HG02678 (cell line): ENCODE measurements at regions not wholly inside any gene's neighbourhood (a gene's known extent, or its start where the extent isn't known, plus 50 kb on each side); places are given as distances from the start of the nearest gene placed in this dataset.

Source experiments
- ATAC-seq: cut with Tn5 transposase; IDR thresholded peaks from one replicate; pipeline ENCODE4 v1.9.1; 2021; ENCODE audit warnings: mild to moderate bottlenecking, moderate library complexity; ENCODE audit not compliant: unreplicated experiment

GRCh38 chr14:25103820-25104219 is 53.9 kb upstream of the STXBP6 start:
- ATAC-seq, result no peak

DNA sequence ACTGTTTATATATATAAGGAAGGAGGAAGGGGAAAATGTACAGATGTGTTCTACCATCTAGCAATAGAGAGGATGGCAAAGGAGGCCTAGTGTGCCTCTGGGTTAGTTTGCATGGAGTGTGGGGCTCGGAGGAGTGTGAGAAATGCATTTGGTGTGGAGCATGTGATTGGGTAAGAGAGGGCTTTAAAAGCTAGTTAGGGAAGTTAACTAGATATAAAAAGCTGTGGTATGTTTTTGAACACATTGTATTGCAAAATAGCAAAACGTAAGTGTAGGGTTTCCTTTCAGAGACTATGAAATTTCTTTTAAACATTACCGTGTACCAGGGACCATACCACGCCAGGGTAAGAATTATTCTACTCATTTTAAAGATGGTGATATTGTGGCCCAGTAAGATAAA is 53.3 kb upstream of the STXBP6 start:
- no peak for ATAC-seq

DNA sequence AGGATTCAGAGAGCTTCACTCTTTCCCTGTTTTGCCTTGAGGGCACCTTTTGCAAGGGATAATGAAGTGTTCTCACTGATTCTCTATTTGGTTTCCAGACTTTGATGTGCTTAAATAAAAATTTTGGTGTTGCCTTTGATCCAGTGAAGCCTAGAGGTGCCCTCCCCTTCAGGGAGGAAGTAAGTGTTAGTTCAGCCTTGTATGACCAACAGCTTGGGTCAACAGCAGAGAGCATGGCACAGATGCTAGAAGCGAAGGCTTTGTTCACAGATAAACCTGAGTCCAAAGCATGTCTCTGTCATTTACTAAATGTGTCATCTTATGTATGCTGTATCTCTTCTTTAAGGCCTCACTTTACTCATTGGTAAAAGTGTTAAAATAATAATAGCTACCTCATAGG is 52.8 kb upstream of the STXBP6 start:
- no peak for ATAC-seq

DNA sequence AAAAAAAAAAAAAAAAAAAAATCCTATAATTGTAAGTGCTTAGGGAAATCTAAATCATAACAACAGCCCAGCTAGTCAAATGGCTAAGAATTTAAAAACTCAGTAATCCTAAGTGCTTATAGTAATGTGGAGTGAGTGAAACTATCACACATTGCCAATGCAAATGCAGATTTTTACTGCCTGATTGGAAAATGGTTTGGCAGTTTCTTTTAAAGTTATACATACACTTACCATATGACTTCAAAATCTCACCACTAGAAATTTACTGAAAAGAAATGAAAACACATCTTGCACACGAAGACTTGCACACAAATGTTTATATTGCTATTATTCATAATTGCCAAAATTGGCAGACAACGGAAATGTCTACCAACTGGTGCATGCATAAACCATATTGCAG is 51.3 kb upstream of the STXBP6 start:
- no peak for ATAC-seq
